NB4 (cell line): ENCODE measurements at regions not wholly inside any gene's neighbourhood (a gene's known extent, or its start where the extent isn't known, plus 50 kb on each side); places are given as distances from the start of the nearest gene placed in this dataset.

Source experiments
- DNase-seq: peaks from one replicate; pipeline ENCODE4 v3.0.0; 2010; ENCODE audit warnings: low read depth
- H3K4me3 ChIP-seq: one replicate; pipeline ENCODE4 v1.5.1; 2011; ENCODE audit warnings: mild to moderate bottlenecking, low read depth, low read length, moderate library complexity
- CTCF ChIP-seq: IDR thresholded peaks from one replicate; pipeline ENCODE4 v1.5.1; 2012; ENCODE audit warnings: low read depth, low read length
- MYC ChIP-seq: IDR thresholded peaks from 2 replicates; pipeline ENCODE4 v1.6.1; 2011; ENCODE audit warnings: low read depth, low read length
- POLR2A ChIP-seq: IDR thresholded peaks from 2 replicates; pipeline ENCODE4 v1.6.1; 2011; ENCODE audit warnings: mild to moderate bottlenecking; ENCODE audit not compliant: insufficient read length; ENCODE audit errors: extremely low read depth
- TF ChIP-seq, protein P1 (sequence below): IDR thresholded peaks from 2 replicates; pipeline ENCODE4 v1.6.1; 2011; ENCODE audit warnings: low read depth, low read length

DNA sequence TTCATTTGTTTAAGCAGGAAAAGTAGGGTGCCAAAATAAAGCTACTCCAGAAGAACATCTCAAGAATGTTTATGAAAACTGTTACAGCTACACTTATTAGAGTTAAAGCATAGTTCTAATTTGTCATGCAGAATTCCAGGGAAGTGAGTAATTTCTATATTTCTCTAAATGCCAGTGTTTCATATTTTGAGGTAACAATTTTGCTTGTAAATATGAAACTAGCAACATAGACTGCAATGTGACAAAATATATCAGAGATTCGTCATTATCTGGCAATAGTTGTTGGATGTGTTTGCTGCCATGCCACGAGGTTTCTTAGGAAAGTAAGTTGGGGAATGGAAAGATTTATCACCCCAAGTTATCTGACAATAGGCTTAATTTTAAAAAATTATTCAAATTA lies 424.1 kb upstream of the ZEB2 start:
- no peak for TF ChIP-seq CTCF
- TF ChIP-seq MYC, result no peak
- TF ChIP-seq, protein P1, sequence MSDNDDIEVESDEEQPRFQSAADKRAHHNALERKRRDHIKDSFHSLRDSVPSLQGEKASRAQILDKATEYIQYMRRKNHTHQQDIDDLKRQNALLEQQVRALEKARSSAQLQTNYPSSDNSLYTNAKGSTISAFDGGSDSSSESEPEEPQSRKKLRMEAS, result no peak
- TF ChIP-seq POLR2A, result no peak
- DNase-seq, result no peak
- no peak overlapping the region for H3K4me3 ChIP-seq

- no peak overlapping the region for H3K4me3 ChIP-seq
- DNase-seq, result no peak
- TF ChIP-seq, protein P1, result no peak
- no peak for TF ChIP-seq POLR2A
- TF ChIP-seq CTCF, result no peak
- no peak for TF ChIP-seq MYC
These were observed 423.5 kb upstream of the ZEB2 start for GRCh38 chr2:144943293-144943941.

DNA sequence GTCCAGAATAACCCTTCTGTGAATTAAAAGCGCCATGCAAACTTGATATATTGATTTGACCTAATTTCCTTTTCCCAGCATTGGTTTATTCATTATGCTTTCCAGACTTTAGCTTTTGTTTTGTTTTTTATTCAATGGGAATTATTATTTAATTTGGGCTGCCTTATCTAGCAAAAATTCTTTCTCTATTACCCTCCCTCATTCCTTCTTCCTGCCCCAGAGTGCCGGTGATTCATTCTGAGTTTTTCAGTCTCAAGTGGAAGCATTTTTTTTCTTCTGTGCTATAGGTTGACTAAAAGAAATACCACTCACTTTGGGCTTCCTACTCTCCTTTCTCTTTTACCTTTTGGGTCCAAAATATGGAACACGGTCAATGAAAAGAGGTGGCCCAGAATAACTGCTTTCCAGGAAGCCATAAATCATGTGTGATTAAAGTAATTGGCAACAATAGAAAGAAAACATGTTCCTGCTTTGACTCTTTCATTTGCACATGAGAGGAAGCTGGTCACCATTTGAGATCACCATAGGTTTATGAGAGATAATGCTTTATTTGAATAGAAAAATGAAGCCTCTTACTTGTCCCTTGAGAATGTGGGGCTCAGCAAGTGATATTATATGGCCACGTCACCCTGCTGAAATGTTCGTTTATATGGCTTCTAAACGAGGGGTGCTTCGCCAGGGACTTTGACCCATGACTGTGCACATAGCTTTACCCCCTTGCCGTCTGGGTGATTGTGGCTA lies 422.8 kb upstream of the ZEB2 start:
- no peak for DNase-seq
- no peak for TF ChIP-seq MYC
- no peak for TF ChIP-seq POLR2A
- TF ChIP-seq, protein P1, result no peak
- no peak for TF ChIP-seq CTCF
- no peak overlapping the region for H3K4me3 ChIP-seq

DNA sequence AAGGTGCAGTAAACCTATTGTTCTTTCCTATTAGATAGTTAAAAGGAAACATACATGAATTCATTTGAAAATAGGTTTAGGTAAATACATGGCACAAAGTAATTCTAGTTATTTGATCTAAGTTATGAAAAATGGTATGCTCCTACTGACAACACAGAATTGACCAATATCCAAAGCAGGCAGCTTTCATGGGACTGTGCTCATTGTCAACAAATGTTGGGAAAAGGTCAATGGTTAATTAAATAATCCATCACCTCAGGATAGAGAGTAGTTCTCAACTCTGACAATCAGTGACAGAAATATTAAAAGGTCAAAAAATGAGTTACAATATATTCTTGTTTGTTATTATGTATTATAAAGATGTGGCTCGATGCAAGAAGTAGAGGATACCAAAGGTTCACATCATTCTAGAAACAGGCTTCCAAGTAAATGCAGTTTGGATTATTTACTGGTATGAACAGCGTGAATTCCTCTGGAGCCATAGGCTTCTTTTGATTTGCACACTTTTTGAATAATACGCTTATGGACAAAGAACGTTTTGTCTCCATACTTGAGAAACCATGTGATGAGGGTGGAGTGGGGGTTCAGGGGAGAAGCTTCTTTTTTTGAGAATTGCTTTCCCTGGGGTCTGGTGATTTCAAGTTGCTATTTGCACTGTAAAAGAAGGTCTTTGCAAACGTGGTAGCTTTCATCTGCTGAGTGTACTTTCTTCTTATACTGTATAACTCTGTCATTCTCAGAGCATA lies 422.0 kb upstream of the ZEB2 start:
- no peak for TF ChIP-seq MYC
- TF ChIP-seq, protein P1, result no peak
- TF ChIP-seq POLR2A, result no peak
- TF ChIP-seq CTCF, result no peak
- no peak overlapping the region for H3K4me3 ChIP-seq
- no peak for DNase-seq

GRCh38 chr2:144939590-144939989 lies 419.7 kb upstream of the ZEB2 start:
- no peak for DNase-seq
- no peak overlapping the region for H3K4me3 ChIP-seq
- TF ChIP-seq, protein P1, result no peak
- TF ChIP-seq MYC (no peak), POLR2A (no peak)
